ENCODE measurements at regions not wholly inside any gene's neighbourhood (a gene's known extent, or its start where the extent isn't known, plus 50 kb on each side); places are given as distances from the start of the nearest gene placed in this dataset.

- H3K4me3 ChIP-seq (replicated peaks; ENCODE audit: low read depth, low read length): no peak overlapping the region
- no peak for TF ChIP-seq CTCF (IDR thresholded peaks at IDR 0.05; ENCODE audit: low read depth, low read length, missing control alignments)
- no peak for DNase-seq (ENCODE audit: extremely low read depth, low read depth)
Observed at GRCh38 chr10:129405389-129405788, 61.7 kb upstream of the MGMT start.

GRCh38 chr10:129410688-129411392 lies 56.2 kb upstream of the MGMT start:
- DNase-seq (ENCODE audit: extremely low read depth, low read depth): no peak
- TF ChIP-seq CTCF (IDR thresholded peaks at IDR 0.05; ENCODE audit: low read depth, low read length, missing control alignments): no peak
- no peak overlapping the region for H3K4me3 ChIP-seq (replicated peaks; ENCODE audit: low read depth, low read length)

GRCh38 chr10:129411393-129411705 lies 55.7 kb upstream of the MGMT start:
- TF ChIP-seq CTCF (IDR thresholded peaks at IDR 0.05; ENCODE audit: low read depth, low read length, missing control alignments): no peak
- no peak for DNase-seq (ENCODE audit: extremely low read depth, low read depth)
- H3K4me3 ChIP-seq (replicated peaks; ENCODE audit: low read depth, low read length): no peak overlapping the region

- DNase-seq (ENCODE audit: extremely low read depth, low read depth): no peak
- H3K4me3 ChIP-seq (replicated peaks; ENCODE audit: low read depth, low read length): no peak overlapping the region
- no peak for TF ChIP-seq CTCF (IDR thresholded peaks at IDR 0.05; ENCODE audit: low read depth, low read length, missing control alignments)
Observed at GRCh38 chr10:129411772-129412171, 55.3 kb upstream of the MGMT start.

GRCh38 chr10:129413024-129413423 lies 54.0 kb upstream of the MGMT start:
- no peak overlapping the region for H3K4me3 ChIP-seq (replicated peaks; ENCODE audit: low read depth, low read length)
- TF ChIP-seq CTCF (IDR thresholded peaks at IDR 0.05; ENCODE audit: low read depth, low read length, missing control alignments): no peak
- no peak for DNase-seq (ENCODE audit: extremely low read depth, low read depth)

GRCh38 chr10:129415215-129416140 lies 51.6 kb upstream of the MGMT start:
- no peak for DNase-seq (ENCODE audit: extremely low read depth, low read depth)
- TF ChIP-seq CTCF (IDR thresholded peaks at IDR 0.05; ENCODE audit: low read depth, low read length, missing control alignments): no peak

More at GRCh38 chr10:129415215-129416140, 51.6 kb upstream of the MGMT start:
- H3K4me3 ChIP-seq (replicated peaks; ENCODE audit: low read depth, low read length): no peak overlapping the region

All from HFF-Myc (cell line).